GM06990 (cell line): ENCODE measurements at regions not wholly inside any gene's neighbourhood (a gene's known extent, or its start where the extent isn't known, plus 50 kb on each side); places are given as distances from the start of the nearest gene placed in this dataset.

Source experiments
- DNase-seq: peaks from one replicate; pipeline ENCODE4 v3.0.0-alpha.2; 2011; ENCODE audit not compliant: insufficient read length; ENCODE audit errors: extremely low read depth
- H3K27me3 ChIP-seq: replicated peaks from 2 replicates; pipeline ENCODE4 v1.6.0; 2011; ENCODE audit warnings: low read length; ENCODE audit not compliant: control insufficient read depth, insufficient read depth
- H3K36me3 ChIP-seq: 2 replicates; pipeline ENCODE4 v1.5.1; 2011; ENCODE audit warnings: low read length; ENCODE audit not compliant: control insufficient read depth, insufficient read depth
- H3K4me3 ChIP-seq: replicated peaks from 2 replicates; pipeline ENCODE4 v1.5.1; 2011; ENCODE audit warnings: low read depth, mild to moderate bottlenecking, control low read depth, low read length
- TF ChIP-seq, protein P1 (sequence below): IDR thresholded peaks from 2 replicates; pipeline ENCODE4 v1.5.1; 2011; ENCODE audit warnings: low read length, control low read depth, mild to moderate bottlenecking, inconsistent platforms; ENCODE audit not compliant: insufficient read depth, poor library complexity, severe bottlenecking

DNA sequence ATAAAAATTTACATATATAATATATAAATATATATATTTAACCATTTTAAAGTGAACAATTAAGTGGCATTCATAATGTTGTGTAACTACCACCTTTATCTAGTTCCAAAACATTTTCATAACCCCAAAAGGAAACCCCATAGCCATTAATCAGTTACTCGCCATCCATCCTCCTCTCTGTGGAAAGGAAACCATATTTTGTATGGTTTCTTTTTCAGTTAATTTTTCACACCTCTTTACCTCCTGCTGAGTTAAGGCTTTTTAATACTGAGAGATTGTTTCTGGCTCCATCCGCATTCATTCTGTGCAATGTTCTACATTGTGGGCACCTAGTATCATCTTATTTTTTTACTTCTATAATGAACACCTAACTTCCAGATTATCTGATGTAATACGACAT lies 512.1 kb downstream of the LMO4 start:
- TF ChIP-seq, protein P1, sequence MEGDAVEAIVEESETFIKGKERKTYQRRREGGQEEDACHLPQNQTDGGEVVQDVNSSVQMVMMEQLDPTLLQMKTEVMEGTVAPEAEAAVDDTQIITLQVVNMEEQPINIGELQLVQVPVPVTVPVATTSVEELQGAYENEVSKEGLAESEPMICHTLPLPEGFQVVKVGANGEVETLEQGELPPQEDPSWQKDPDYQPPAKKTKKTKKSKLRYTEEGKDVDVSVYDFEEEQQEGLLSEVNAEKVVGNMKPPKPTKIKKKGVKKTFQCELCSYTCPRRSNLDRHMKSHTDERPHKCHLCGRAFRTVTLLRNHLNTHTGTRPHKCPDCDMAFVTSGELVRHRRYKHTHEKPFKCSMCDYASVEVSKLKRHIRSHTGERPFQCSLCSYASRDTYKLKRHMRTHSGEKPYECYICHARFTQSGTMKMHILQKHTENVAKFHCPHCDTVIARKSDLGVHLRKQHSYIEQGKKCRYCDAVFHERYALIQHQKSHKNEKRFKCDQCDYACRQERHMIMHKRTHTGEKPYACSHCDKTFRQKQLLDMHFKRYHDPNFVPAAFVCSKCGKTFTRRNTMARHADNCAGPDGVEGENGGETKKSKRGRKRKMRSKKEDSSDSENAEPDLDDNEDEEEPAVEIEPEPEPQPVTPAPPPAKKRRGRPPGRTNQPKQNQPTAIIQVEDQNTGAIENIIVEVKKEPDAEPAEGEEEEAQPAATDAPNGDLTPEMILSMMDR = no peak
- no peaks in the 10 kb centered on the region for H3K36me3 ChIP-seq
- H3K4me3 ChIP-seq = no peak overlapping the region
- DNase-seq = no peak
- H3K27me3 ChIP-seq = no peaks in the 10 kb centered on the region

DNA sequence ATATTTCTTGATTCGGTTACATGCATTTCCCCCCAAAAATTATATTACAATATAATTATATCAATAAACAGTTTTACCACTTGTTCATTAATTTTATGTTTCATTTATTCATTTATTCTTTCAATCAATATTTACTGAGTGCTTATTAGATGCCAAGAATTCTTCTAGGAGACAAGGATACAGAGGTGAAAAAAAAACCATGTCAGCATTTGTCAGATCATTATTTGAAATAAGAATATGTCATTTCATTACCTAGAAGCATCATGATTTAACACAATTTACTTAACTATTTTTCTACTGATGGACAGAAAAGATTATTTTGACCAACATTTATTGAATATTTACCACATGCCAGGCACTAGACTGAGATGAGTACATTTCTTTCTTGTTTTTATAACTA lies 512.7 kb downstream of the LMO4 start:
- no peaks in the 10 kb centered on the region for H3K36me3 ChIP-seq
- TF ChIP-seq, protein P1 = no peak
- H3K27me3 ChIP-seq = no peaks in the 10 kb centered on the region
- H3K4me3 ChIP-seq = no peak overlapping the region
- DNase-seq = no peak

DNA sequence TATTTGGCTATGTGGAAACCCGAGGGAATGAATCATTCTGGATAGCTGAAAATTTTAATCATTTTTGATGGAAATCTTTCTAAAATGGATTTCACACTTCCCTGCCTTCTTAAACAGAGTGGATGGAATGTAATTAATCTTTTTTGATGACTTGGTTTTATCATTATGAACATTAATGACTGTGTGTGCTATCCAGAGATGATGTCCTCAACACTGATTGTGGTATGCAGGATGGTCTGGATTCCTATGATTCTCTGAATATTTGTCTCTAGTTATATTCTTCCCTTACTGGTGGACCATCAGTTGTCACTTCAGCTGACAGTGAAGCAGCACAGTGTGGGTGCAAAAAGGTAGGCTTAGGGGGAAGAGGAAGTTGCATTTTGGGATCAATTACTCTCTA lies 513.5 kb downstream of the LMO4 start:
- Histone ChIP-seq H3K36me3 (no peaks in the 10 kb centered on the region), H3K4me3 (no peak overlapping the region), H3K27me3 (no peaks in the 10 kb centered on the region)
- TF ChIP-seq, protein P1 = no peak
- no peak for DNase-seq

DNA sequence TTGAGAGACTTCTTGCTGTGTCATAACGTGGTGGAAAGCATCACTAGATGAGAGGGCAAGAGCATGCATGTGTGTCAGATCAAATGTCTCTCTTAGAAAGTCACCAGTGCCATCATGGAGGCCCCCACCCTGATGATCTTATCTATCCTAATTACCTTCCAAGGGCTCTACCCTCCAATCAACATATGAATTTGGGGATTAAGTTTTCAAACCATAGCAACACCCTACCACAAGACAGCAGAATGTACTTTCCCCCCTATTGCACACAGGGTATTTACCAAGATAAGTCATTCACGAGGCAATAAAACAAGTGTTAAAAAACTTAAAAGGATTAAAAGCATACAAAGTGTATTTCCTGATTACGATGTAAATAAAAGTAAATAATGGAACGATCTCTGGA lies 515.6 kb downstream of the LMO4 start:
- DNase-seq = no peak
- Histone ChIP-seq H3K27me3 (no peaks in the 10 kb centered on the region), H3K36me3 (no peaks in the 10 kb centered on the region), H3K4me3 (no peak overlapping the region)
- TF ChIP-seq, protein P1 = no peak

DNA sequence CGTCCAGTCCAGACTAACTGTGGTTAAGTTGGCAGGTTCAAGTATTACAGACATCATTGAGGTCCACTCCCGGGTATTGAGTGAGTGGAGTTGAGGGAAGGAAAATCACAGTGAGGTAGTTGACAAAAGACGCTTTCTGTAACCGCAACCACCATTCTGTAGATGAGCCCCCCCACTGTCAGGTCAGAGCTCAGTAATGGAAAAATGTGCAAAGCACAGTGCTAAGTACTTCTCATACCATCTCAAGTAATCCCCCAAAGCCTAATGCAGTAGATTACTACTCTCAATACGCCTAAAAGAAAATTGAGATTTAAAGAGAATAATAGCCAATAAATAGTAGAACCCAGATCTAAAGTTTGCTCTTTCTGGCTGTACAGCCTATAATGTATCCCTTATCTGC lies 522.8 kb downstream of the LMO4 start:
- TF ChIP-seq, protein P1 = no peak
- Histone ChIP-seq H3K27me3 (no peaks in the 10 kb centered on the region), H3K4me3 (no peak overlapping the region), H3K36me3 (no peaks in the 10 kb centered on the region)
- no peak for DNase-seq

DNA sequence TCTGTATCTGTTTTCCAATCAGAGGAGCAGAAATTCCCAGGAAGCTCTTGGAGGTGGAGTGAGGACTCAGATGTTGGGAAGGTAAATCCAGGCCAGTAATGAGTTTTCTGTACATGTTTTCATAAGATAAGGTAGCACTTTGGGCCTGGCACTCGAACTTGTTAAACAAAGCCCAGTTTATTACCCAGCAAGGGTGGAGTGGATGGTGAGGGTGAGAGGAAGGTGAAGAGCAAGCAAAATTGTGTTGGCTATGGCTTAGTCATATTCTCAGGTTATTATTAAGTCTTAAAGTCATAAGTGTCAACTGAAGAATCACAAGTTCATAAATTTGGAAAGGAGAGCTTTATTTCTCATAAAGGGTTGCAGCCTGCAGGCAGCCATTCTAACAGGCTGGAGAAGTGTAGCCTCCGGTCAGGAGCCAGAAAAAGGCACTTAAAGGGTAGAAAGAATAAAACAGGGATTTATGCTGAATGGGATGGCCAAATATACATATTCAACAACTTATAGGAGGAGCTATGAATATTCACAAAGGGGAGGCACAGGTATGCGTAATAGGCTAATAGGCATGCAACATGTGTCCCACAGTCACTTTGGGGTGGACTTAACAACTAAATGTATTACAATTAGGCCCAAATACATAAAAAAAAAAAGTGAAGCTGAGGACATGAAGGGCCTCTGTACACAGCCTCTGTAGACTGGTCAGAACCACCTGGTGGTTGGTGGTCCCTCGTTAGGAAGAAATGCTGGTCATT lies 523.9 kb downstream of the LMO4 start:
- no peaks in the 10 kb centered on the region for H3K27me3 ChIP-seq
- no peak for DNase-seq
- no peak overlapping the region for H3K4me3 ChIP-seq
- H3K36me3 ChIP-seq = no peaks in the 10 kb centered on the region
- TF ChIP-seq, protein P1 = no peak
